ENCODE measurements at regions not wholly inside any gene's neighbourhood (a gene's known extent, or its start where the extent isn't known, plus 50 kb on each side); places are given as distances from the start of the nearest gene placed in this dataset. TPM values are rescaled to one million over a fixed set of nuclear protein-coding genes. Genes with fewer than 3 reads are reported as not detected.

DNA sequence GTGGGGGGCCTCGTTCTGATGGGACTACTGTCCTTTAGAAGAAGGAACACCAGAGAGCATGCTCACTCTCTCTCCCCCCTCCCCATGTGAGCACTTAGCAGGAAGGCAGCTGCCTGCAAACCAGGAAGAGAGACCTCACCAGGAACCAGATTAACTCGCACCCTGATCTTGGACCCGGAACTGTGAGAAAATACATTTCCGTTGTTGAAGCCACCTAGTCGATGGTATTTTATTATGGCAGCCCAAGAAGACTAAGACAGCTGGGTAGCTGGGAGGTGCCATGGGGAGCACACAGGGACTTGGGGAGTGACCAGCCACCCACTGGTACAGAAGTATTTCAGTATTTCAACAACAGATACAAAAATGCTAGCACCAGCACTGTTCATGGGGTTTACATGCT is 59.0 kb downstream of the VCPKMT start:
- Histone ChIP-seq H3K9ac (ENCODE audit: low read depth, low read length) (no peak overlapping the region), H3K4me3 (ENCODE audit: low read length) (no peak overlapping the region), H3K27me3 (ENCODE audit: control insufficient read depth, insufficient read depth, low read length) (no peaks in the 10 kb centered on the region), H3K4me2 (ENCODE audit: low read length) (no peak overlapping the region), H3K4me1 (ENCODE audit: control insufficient read depth, insufficient read depth, low read length) (peaks cover 26% of the 10 kb centered on the region), H3K9me3 (replicated peaks; ENCODE audit: low read length) (no peaks in the 10 kb centered on the region), H3K36me3 (ENCODE audit: insufficient read depth, low read length) (no peaks in the 10 kb centered on the region)

DNA sequence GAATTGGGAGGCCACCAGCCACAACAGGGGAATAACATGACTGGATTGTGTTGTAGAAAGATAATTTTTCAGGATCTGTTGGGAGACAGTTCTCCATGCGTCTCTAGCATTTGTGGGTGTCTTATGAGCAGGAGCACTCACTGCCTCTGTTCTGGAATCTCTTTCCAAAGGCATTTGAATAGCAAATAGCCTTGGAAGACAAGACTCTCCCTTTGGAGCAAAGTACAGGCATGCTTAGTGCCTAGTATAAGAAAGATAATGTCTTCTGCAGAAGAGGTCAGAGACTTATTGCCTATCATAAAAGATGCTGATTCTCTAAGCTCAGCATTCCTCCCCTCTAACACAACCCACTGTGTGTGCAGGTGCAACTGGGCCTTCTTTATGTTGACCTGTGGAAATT is 58.3 kb downstream of the VCPKMT start:
- Histone ChIP-seq H3K9ac (ENCODE audit: low read depth, low read length) (no peak overlapping the region), H3K4me3 (ENCODE audit: low read length) (no peak overlapping the region), H3K9me3 (replicated peaks; ENCODE audit: low read length) (no peaks in the 10 kb centered on the region), H3K36me3 (ENCODE audit: insufficient read depth, low read length) (no peaks in the 10 kb centered on the region), H3K27me3 (ENCODE audit: control insufficient read depth, insufficient read depth, low read length) (no peaks in the 10 kb centered on the region), H3K4me2 (ENCODE audit: low read length) (no peak overlapping the region), H3K4me1 (ENCODE audit: control insufficient read depth, insufficient read depth, low read length) (peaks cover 34% of the 10 kb centered on the region)

Small RNAs in the stretch of these regions (small RNA-seq; reads per million reads assigned to genes)
- not detected for gene MIR6076

All from skeletal muscle satellite cell (primary cell).